Esophagus mucosa (tissue), 1 donor: ENCODE measurements at regions not wholly inside any gene's neighbourhood (a gene's known extent, or its start where the extent isn't known, plus 50 kb on each side); places are given as distances from the start of the nearest gene placed in this dataset.
"Not testable (repeated sequence)": the region's sequence is repeated elsewhere in the genome, so short reads cannot be mapped to it uniquely, and the experiment has no call there.

ENCODE experiments used
- ATAC-seq: fragments of 200-7000 bp; cut with Tn5 transposase; one replicate; pipeline ENCODE4 v1.9.1; 2020
- donor health status: DM: yes; HTN: yes; CAD: no.

DNA sequence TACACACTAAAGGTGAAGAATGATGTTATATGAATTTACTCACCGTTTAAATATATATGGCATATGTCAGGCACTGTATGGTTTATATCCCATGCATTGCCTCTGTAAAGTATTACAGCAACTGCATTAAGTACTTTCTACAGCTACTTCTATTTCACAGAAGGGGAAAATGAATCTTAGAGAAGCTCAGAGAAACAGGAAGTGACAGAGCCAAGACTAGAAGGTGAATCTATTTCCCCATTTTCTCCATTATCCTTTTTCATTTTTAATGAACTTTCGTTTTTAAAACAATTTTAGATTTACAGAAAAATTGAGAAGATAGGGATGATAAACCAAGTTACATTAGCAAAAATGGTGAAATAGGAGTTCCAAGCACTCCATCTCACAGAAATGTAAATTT is 863.3 kb downstream of the UQCRFS1 start:
- no peak for ATAC-seq

DNA sequence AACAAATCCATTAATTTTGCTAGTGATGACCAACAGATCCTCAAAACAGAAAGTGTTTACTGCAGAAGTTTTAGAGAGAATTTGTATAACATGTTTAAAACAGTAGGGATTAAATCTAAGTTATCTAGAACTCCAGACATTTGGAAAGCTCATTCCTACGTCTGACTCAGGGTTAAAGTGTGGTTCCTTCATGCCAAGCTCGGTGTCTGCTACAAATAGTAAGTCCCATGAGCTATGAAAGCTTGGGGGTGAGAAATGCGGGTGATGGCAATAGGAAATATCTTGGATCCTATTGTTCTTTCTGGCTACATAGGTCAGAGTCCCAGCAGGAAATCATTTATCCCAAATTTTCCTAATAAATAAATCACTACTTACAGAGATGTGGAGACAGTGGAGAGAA is 867.1 kb downstream of the UQCRFS1 start:
- ATAC-seq, result no peak

DNA sequence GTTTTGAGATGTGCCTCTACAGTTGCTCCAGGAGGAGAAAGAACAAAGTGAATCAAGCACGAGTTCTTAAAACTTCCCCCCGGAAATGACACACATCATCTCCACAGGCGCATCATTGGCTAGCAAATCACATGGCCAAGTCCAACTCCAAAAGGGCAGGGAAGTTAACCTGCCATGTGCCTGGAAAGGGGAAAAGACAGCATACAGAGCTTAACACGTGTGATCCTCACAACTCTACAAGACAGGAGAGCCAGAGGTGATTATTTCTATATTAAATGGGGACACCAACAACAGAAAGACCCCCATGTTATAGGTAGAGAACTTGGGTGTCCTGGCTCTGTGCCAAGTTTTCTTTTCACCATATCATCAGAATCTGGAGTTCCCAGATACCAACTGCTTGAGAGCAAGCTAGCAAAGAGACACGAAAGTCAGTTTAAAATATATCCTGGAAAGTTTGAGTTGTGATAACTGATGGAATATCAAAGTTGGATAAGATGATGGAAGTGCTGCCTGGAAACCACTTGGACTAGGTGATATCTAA is 871.1 kb downstream of the UQCRFS1 start:
- no peak for ATAC-seq

DNA sequence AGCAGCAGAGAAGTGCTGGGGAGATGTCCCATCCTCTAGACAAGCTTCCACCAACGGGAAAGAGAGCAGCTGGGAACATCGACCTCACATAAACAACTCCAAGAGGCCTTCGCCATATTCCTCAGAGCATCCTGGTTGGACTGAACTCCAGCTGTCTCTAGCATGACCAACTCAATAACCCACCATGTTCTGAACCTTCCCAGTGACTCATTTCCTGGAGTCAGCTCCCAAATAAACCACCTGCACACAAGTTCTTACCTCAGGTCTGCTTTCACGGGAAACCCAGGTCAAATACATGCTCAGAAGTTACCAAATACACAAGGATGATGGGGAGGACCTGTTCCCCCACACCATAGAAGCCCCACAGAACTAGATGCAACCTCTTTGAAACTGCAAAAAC is 878.5 kb downstream of the UQCRFS1 start:
- no peak for ATAC-seq

DNA sequence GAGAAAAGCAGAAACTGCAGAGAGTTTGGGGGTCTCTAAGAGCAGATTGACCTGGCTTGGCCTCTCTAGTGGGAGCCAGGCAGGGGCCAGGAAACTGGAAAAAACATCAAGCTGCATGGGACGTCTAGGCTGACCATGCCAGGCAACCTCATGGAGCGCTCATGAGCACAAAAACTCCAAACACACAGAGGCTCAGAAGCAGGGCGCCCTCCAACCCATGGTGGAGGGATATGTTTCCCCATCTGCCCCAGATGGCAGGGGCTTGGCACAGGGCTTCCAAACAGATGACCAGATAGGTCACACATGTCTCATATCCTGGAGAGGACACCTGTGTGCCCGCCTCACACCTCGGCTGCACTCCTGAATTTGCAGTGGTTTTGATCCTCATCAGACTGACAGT is 879.0 kb downstream of the UQCRFS1 start:
- ATAC-seq, result no peak

DNA sequence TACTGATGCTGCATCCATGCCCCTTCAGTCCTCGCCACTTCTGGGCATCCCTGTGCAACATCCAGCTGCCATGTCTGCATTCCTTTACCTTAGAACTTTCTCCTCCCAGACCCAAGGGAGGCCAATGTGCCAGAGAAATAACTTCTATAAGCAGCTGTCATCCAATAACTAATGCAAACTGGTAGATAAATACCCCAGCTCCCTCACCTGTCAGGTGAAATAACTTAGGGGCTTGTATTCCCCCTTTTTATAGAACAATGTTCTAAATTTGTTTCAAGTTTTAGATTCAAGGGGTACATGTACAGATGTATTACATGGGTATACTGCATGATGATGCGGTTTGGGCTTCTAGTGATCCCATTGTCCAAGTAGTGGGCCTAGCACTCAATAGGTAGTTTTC is 880.1 kb downstream of the UQCRFS1 start:
- ATAC-seq, result no peak

DNA sequence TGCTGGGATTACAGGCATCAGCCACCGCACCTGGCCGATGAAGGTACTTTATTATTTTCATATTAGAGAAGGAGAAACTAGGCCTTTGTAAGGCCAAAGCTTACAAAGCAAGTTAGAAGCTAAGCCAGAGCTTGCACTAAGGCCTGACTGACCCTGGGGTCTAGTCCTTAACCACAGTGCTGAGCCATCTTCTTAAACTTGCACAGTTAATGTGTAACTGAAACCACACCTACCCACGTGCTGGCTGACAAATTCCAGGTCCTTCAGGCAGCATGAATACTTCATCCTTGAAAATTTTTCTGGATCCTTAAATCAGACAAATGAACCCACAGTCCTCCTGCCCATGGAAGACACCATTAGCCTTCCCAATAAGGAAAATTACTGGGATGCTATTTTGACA is 880.6 kb downstream of the UQCRFS1 start:
- no peak for ATAC-seq

DNA sequence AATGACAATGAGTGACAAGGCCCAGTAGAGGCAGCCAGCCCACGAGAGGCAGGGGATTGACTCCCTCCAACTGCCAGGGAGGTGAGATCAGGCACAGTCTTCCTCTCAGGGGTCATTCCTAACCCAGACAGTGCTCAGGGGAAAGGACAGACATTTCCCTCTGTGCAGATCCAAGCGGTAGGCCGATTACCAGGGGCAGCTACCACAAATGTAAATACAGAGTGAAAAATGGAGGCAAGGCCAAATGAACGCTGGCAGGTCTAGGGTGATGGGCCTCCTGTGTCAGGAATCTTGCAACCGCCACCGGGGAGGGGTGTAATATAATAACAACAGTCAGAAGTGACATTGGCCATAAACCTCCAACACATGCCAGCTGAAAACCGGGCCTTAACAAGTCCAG is 881.4 kb downstream of the UQCRFS1 start:
- ATAC-seq, result no peak

DNA sequence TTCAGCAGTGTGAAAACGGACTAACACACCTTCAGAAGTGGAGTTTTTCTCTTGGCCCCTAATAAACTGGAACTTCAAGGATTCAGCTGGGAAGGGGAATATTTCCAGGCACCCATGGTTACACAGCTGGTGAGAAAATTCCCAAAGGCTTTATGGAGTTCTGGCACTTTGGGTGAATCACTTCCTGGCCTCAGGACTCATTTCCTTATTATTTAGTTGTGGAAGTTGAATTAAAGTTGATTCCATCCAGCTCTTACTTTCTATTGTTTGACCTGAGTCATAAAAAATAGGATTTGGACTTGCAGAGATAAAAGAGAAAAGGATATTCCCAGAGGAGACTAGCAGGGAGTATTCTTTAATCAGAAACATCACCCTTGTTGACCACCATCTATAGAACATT is 882.1 kb downstream of the UQCRFS1 start:
- no peak for ATAC-seq

DNA sequence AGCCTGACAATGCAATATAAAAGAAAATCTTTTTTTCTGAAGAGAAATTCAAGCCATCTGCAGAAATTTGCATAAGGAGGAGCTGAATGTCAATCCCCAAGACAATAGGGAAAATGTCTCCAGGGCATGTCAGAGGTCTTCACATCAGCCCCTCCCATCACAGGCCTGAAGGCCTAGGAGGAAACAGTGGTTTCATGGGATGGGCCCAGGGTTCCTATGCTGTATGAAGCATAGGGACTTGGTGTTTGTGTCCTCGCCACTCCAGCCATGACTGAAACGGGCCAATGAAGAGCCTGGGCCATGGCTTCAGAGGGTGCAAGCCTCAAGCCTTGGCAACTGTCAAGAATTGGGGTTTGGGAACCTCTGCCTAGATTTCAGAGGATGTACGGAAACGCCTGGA is 883.5 kb downstream of the UQCRFS1 start:
- no peak for ATAC-seq

DNA sequence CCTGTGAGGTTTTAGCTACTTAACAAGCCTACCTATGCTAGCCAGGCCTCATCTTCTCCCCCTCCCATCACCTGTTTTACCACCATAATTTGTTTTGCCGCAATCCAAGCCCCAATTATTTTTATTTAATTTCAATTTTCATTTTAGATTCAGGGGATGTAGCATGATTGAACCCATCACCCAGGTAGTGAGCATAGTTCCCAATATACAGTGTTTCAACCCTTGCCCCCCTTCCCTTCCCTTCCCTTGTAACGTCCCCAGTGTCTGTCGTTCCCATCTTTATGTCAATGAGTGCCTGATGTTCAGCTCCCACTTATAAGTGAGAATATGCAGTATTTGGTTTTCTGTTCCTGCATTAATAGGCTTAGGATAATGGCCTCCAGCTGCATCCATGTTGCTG is 885.0 kb downstream of the UQCRFS1 start:
- no peak for ATAC-seq

DNA sequence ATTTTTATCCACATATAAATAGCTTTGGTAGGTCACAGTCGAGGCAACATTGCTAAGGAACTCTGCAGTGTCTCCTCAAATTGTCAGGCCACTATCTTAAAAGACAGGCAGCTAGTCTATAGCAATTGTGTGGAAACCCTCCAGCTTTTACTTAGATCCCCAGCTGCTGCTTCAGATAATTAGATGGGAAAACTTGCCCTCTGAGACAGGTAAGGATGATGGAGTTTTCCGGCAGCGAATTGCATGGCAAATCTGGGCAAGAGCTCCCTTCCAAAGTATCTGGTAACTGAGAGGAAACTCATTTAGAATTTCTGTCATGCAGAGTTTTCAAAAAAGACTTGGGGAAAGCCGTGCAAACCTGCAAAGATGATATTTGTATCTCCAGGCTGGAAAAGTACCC is 886.2 kb downstream of the UQCRFS1 start:
- no peak for ATAC-seq

DNA sequence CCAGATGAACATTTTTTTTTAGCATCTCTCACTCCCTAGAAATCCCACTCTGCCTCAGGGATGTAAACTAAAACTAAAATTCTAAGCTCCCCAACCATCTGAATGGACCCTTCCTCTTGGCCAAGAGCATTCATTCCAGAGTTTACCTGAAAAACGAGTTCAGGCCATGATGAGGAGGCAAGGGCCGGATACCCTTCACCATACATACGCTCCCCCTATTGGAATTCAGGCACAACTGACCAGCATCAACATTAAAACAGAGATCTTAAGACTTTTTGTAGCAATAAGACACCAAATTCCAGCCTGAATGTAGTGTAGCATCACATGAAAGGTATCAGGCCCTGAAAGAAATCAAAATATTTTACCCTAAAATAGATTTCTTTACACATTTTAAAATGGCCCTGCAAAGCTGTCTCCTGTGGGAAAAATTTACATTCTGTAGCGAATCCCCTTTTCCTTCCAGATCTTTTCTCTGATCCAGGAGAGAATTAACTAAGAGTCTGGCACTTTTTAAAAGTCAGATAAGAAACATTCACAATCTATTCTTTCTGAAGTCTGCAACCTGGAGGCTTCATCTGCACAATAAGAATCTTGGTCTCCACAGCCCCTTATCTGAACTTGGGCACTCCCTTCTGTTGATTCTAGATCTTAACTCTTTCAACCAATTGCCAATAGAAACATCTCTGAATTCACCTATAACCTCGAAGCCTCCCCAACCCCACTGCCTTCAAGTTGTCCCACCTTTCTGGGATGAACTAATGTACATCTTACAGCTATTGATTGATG is 888.5 kb downstream of the UQCRFS1 start:
- no peak for ATAC-seq

DNA sequence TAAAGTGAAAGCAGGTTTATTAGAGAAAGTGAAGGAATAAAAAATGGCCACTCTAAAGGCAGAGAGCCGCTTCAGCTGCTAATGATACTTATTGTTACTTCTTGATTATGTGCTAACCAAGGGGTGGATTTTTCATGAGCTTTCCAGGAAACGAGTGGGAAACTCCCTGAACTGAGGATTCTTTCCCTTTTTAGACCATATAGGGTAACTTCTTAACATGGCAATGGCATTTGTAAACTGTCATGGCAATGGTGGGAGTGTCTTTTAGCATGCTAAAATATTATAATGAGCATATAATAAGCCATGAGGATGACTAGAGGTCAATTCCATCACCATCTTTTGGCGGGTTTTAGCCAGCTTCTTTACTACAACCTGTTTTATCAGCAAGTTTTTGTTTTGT is 890.0 kb downstream of the UQCRFS1 start:
- no peak for ATAC-seq

DNA sequence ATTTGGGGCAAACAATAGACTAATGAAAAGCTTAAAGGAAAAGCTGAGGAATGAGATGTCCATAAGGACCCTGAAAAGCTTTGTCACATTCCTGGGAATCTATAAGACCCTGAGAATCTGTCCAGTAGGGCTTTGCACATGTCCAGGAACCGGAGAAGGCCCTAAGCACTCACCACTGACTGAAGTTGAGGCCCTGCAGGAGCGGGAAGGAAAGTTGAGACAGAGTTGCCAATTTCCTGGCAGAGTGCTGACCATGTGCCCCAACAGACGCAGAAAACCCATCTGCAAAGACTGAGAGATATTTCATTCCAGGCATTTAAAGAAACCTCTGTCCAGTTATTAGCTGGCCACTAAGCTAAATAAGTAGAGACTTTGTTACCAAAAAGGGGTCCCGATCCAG is 890.5 kb downstream of the UQCRFS1 start:
- no peak for ATAC-seq

DNA sequence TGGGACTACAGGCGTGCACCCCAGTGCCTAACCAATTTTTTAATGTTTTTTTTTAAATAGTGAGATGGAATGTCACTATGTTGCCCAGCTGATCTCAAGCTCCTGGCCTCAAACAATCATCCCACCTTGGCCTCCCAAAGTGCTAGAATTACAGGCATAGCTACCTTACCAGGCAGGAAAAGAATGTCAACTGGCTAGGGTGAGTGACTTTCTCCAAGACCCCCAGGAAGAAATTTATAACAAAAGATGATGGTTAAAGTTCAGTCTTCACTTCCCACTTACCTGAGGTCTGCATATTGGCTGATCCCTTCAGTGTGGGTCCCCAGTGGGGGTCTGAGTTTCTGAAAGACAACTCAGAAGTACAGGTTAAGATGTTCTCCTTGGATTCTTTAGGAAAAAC is 893.0 kb downstream of the UQCRFS1 start:
- no peak for ATAC-seq

DNA sequence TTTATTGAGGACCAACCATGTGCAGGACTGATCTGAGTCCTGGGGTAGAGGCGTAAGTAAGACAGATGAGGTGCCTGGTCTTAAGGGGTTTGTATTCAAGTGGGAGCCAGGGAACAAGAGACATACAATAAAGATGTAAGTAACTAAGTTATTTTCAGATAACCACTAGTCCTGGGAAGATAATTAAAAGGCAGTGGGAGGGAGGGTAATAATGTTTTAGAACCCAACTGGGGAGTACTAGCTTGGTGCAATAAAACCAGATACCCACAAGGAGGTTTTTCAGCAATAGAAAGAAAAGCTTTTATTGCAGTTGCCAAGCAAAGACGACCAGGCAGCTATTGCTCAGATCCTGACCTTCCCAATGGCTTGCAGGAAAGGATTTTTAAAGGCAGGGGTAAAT is 893.7 kb downstream of the UQCRFS1 start:
- no peak for ATAC-seq

DNA sequence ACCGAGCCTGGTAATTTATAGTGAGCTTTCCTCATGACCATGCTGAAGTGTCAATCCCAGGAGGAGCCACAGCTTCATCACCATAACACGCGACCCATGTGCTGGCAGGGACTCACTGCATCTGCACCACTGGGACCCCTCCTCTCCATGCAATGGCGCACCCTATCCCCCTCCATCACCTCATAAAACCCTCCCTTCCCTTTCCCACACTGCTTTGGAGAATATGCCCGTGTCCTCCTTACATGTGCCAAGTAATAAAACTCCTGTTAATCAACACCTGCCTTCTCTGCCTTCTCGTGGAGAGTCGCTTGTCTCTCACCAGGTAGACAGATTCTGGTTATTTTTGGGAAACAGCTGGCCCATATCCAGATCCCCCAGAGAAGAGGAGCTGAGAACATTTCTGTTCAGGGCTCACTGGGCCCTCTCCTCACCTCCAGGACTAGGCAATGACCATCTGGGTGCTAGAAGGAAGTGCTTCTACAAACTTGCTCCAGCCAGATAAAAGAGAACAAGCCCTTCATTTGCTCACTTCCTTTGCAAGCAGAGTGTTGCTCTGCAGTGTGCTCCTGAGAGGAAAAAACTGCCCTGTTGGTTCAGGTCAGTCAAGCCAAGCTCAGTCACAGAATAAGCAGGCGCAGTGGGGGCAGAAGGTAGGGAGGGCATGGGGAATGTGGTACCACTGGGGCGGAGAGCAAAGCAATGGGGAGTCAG is 894.3 kb downstream of the UQCRFS1 start:
- no peak for ATAC-seq

DNA sequence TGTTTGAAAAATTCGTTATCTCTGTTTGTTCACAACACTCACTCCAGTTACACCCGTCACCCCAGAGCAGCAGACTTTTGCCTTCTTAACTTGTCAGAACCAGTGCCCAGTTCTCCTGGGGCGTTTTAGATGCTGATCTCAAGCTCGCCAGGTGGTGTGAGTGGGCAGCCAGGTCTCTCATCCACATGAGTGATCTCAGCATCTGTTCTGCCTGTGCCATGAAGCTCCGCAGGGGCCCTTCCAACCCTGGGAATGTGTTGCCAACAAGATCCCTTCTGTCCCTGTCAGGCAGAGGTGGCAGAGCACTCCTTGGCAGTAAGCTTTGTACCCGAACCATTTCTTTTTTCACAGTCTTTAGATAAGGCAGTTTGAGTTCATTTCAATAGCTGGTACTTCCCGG is 896.5 kb downstream of the UQCRFS1 start:
- no peak for ATAC-seq

DNA sequence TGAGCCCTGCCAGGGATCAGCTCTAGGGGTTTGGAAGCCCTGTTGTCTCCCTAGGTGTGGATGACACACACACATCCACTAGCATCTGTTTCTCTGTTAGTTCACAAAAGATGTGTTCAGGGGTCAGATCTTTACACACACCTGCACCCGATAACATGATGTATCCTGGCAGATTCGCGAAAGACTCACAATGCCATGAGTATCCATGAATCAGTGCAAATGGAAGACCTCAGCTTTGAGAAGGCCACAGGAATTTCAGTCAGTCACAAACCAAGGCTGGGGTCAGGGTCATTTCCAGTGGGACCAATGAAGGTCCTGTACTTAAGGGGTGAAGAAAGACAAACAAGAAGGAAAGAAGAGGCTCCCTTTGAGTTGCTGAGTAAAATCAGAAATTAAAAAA is 898.2 kb downstream of the UQCRFS1 start:
- no peak for ATAC-seq

DNA sequence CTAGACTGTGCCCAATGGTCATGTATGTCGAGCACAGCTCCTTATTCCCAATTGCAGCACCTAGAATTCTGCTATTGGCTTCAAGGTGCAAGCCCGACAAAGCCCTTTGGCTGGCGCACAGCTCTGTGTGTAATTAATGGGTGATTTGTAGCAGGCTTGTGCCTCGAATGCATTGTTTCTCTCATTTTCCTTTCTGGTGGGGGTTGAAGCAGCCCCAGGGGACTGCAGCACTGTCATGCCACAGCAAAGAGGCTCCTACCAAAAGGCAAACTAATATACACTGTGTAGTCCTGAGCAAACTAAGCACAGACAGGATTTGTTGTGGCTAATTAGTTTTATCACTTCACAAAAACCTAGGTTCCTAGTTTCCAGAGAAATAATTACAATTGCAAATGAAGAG is 898.7 kb downstream of the UQCRFS1 start:
- no peak for ATAC-seq

DNA sequence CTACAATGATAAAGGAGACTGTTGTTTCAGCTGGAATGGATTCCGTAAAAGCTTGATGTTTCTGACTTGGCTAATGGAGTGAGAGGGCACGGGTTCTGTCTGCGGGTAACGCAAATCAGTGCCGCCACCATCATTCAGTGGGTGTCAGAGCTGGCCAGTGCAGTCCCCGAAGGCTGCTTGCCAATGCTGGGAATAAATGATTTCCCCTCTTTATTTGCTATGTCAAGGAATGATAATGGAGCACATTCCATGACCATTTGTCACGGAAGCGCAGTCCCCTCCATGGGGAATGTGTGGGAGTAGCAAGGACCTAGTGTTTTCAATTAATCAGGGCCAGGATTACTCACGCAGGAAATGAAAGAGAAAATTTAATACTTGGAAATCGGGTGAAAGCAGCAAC is 899.3 kb downstream of the UQCRFS1 start:
- no peak for ATAC-seq

DNA sequence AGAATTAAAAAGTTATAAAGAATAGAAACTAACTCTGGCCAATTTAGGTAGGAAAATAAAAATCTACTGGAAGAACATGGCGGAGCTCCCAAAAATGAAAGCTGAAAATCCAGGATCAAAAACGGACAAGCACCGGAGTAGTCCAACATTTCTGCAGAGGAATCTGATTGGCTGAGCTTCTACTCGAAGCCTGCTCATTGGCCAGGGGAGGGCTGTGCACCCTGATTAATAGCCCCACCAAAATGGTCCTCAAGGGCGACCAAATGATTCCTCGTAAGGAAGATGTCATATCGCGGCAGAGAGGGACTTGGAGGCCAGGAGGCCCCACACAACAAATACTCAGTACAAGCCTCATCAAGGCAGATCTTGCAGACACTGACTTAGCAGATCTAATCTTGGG is 900.7 kb downstream of the UQCRFS1 start:
- no peak for ATAC-seq

DNA sequence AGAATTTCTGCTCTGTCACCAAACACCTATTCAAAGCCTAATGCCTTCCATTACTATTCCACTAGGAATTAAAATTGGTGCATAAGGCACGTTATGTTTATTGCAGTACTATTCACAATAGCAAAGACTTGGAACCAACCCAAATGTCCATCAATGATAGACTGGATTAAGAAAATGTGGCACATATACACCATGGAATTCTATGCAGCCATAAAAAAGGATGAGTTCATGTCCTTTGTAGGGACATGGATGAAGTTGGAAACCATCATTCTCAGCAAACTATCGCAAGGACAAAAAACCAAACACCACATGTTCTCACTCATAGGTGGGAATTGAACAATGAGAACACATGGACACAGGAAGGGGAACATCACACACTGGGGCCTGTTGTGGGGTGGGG is 902.1 kb downstream of the UQCRFS1 start:
- ATAC-seq, result not testable (repeated sequence)
